ENCODE measurements at regions not wholly inside any gene's neighbourhood (a gene's known extent, or its start where the extent isn't known, plus 50 kb on each side); places are given as distances from the start of the nearest gene placed in this dataset.

GRCh38 chrX:9317176-9317575 is 147.7 kb upstream of the TBL1X start:
- no peak for ATAC-seq
- TF ChIP-seq ZFP3 (CRISPR knock-in tag; IDR thresholded peaks at IDR 0.05) (no peak), PATZ1 (CRISPR knock-in tag; IDR thresholded peaks at IDR 0.05; ENCODE audit: borderline replicate concordance) (no peak), RARB (CRISPR knock-in tag; IDR thresholded peaks at IDR 0.05) (no peak), GLIS3 (CRISPR knock-in tag; IDR thresholded peaks at IDR 0.05) (no peak), ZNF8 (CRISPR knock-in tag; IDR thresholded peaks at IDR 0.05) (no peak)
- TF ChIP-seq, protein P1, sequence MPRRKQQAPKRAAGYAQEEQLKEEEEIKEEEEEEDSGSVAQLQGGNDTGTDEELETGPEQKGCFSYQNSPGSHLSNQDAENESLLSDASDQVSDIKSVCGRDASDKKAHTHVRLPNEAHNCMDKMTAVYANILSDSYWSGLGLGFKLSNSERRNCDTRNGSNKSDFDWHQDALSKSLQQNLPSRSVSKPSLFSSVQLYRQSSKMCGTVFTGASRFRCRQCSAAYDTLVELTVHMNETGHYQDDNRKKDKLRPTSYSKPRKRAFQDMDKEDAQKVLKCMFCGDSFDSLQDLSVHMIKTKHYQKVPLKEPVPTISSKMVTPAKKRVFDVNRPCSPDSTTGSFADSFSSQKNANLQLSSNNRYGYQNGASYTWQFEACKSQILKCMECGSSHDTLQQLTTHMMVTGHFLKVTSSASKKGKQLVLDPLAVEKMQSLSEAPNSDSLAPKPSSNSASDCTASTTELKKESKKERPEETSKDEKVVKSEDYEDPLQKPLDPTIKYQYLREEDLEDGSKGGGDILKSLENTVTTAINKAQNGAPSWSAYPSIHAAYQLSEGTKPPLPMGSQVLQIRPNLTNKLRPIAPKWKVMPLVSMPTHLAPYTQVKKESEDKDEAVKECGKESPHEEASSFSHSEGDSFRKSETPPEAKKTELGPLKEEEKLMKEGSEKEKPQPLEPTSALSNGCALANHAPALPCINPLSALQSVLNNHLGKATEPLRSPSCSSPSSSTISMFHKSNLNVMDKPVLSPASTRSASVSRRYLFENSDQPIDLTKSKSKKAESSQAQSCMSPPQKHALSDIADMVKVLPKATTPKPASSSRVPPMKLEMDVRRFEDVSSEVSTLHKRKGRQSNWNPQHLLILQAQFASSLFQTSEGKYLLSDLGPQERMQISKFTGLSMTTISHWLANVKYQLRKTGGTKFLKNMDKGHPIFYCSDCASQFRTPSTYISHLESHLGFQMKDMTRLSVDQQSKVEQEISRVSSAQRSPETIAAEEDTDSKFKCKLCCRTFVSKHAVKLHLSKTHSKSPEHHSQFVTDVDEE (CRISPR knock-in tag; IDR thresholded peaks at IDR 0.05): no peak

DNA sequence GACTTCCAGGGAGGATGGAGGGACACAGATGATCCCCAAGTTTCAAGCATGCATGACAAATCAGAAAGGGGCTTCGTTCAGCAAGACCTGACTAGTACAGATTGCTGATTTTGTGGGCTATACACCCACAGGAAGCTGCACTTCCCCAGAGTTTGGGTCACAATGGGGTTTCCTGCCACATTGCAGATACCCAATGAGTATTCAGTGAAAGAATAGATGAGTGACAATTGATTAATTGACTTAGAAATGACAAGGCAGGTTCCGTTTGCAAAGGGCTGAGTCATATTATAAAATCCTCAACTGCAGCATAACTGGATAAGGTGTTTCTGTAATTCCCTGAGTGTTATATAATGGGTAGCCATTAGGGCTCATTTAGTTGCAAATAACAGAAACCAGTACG is 146.6 kb upstream of the TBL1X start:
- TF ChIP-seq RARB (CRISPR knock-in tag; IDR thresholded peaks at IDR 0.05) (no peak), TCF4 (CRISPR knock-in tag; IDR thresholded peaks at IDR 0.05; ENCODE audit: borderline replicate concordance) (no peak), CSRNP3 (CRISPR knock-in tag; IDR thresholded peaks at IDR 0.05) (no peak), PPARA (CRISPR knock-in tag; IDR thresholded peaks at IDR 0.05; ENCODE audit: borderline replicate concordance) (no peak), SNAI2 (CRISPR knock-in tag; IDR thresholded peaks at IDR 0.05) (no peak), ISL1 (CRISPR knock-in tag; IDR thresholded peaks at IDR 0.05) (no peak), BACH2 (CRISPR knock-in tag; IDR thresholded peaks at IDR 0.05; ENCODE audit: borderline replicate concordance) (no peak), OSR1 (CRISPR knock-in tag; IDR thresholded peaks at IDR 0.05) (no peak), TOX (CRISPR knock-in tag; IDR thresholded peaks at IDR 0.05; ENCODE audit: borderline replicate concordance) (no peak), ZNF70 (CRISPR knock-in tag; IDR thresholded peaks at IDR 0.05) (no peak), ZNF565 (CRISPR knock-in tag; conservative IDR thresholded peaks at IDR 0.05; ENCODE audit: low read depth) (no peak), ZFP30 (CRISPR knock-in tag; IDR thresholded peaks at IDR 0.05) (no peak)
- ATAC-seq: no peak

DNA sequence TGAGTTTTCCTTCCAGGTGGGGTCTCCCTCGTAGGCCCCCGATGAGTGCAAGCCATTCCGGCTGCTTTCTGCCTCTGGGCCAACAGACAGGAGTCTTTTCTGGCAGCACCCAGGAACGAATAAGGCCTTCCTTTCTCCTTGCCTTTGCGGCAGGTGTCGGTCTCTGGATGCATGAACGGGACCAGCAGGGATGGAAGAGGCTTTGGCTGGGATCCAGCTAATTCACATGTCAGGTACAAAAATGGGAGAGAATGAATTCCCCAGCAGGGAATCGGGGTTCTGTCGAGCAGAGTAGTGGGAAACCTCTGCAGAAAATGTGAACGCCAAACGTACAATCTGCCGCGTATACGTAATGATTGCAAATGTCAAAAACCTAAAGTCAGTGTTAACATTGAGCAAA is 146.1 kb upstream of the TBL1X start:
- no peak for ATAC-seq
- no peak for TF ChIP-seq ESRRG (CRISPR knock-in tag; IDR thresholded peaks at IDR 0.05)
- TF ChIP-seq CSRNP3 (CRISPR knock-in tag; IDR thresholded peaks at IDR 0.05): no peak
- TF ChIP-seq PPARA (CRISPR knock-in tag; IDR thresholded peaks at IDR 0.05; ENCODE audit: borderline replicate concordance): no peak
- TF ChIP-seq ZC3H10 (CRISPR knock-in tag; IDR thresholded peaks at IDR 0.05): no peak
- TF ChIP-seq POU6F1 (CRISPR knock-in tag; IDR thresholded peaks at IDR 0.05; ENCODE audit: borderline replicate concordance, low read depth): no peak
- TF ChIP-seq CSDC2 (CRISPR knock-in tag; IDR thresholded peaks at IDR 0.05): no peak
- TF ChIP-seq TCF4 (CRISPR knock-in tag; IDR thresholded peaks at IDR 0.05; ENCODE audit: borderline replicate concordance): no peak
- TF ChIP-seq RARB (CRISPR knock-in tag; IDR thresholded peaks at IDR 0.05): no peak
- no peak for TF ChIP-seq TOX (CRISPR knock-in tag; IDR thresholded peaks at IDR 0.05; ENCODE audit: borderline replicate concordance)
- TF ChIP-seq, protein P1 (CRISPR knock-in tag; IDR thresholded peaks at IDR 0.05): no peak
- no peak for TF ChIP-seq ZNF565 (CRISPR knock-in tag; conservative IDR thresholded peaks at IDR 0.05; ENCODE audit: low read depth)
- no peak for TF ChIP-seq BACH2 (CRISPR knock-in tag; IDR thresholded peaks at IDR 0.05; ENCODE audit: borderline replicate concordance)
- no peak for TF ChIP-seq CREB5 (CRISPR knock-in tag; IDR thresholded peaks at IDR 0.05; ENCODE audit: low read depth)
- no peak for TF ChIP-seq OSR1 (CRISPR knock-in tag; IDR thresholded peaks at IDR 0.05)
- no peak for TF ChIP-seq ZFP3 (CRISPR knock-in tag; IDR thresholded peaks at IDR 0.05)
- TF ChIP-seq ZNF70 (CRISPR knock-in tag; IDR thresholded peaks at IDR 0.05): no peak
- no peak for TF ChIP-seq SNAI2 (CRISPR knock-in tag; IDR thresholded peaks at IDR 0.05)
- no peak for TF ChIP-seq ARNTL (CRISPR knock-in tag; IDR thresholded peaks at IDR 0.05; ENCODE audit: borderline replicate concordance, low read depth)
- no peak for TF ChIP-seq ZFP30 (CRISPR knock-in tag; IDR thresholded peaks at IDR 0.05)
- no peak for TF ChIP-seq ZNF8 (CRISPR knock-in tag; IDR thresholded peaks at IDR 0.05)
